GM18499 (cell line): ENCODE measurements at regions not wholly inside any gene's neighbourhood (a gene's known extent, or its start where the extent isn't known, plus 50 kb on each side); places are given as distances from the start of the nearest gene placed in this dataset.

Experiments
- ATAC-seq: cut with Tn5 transposase; IDR thresholded peaks from one replicate; pipeline ENCODE4 v1.9.1; 2021; ENCODE audit warnings: moderate number of reproducible peaks; ENCODE audit not compliant: insufficient read depth, unreplicated experiment

GRCh38 chr7:80974396-80975358 is 55.8 kb upstream of the SEMA3C start:
- ATAC-seq, result no peak

- no peak for ATAC-seq
These were observed 52.4 kb upstream of the SEMA3C start for GRCh38 chr7:80971225-80971624.
